HepG2 (cell line): ENCODE measurements at regions not wholly inside any gene's neighbourhood (a gene's known extent, or its start where the extent isn't known, plus 50 kb on each side); places are given as distances from the start of the nearest gene placed in this dataset.

ENCODE experiments used
- ATAC-seq: fragments of 200-7000 bp; cut with Tn5 transposase; 3 replicates; pipeline ENCODE4 v1.9.1; 2020; ENCODE audit warnings: mild to moderate bottlenecking, moderate library complexity
- BruUV-seq: library from RNA; stranded (reverse); fragments of 400-500 nt; replicated peaks from 2 replicates; lab custom pipeline; 2021; lab: Mats Ljungman, UMichigan
- CTCF ChIA-PET: fragments of 300-600 bp; formaldehyde crosslinking; extraction: SDS; loops from one replicate; lab custom pipeline; 2021; ENCODE audit warnings: low total read pairs, inconsistent platforms, low intra/inter-chr PET ratio; lab: Yijun Ruan, JAX
- POLR2A ChIA-PET: fragments of 350-600 bp; sonication (Branson Sonifier 250); formaldehyde crosslinking; loops from one replicate; lab custom pipeline; 2020; ENCODE audit warnings: antibody characterized with exemption, inconsistent platforms; lab: Yijun Ruan, JAX
- DNase-seq: peaks from one replicate; pipeline ENCODE4 v3.0.0-alpha.2; 2015; ENCODE audit warnings: low spot score
- FAIRE-seq: peaks from 3 replicates; lab custom pipeline; 2011; peaks lifted over from hg19 to GRCh38; lab: Jason Lieb, UNC
- H2AFZ ChIP-seq: one replicate; pipeline ENCODE4 v1.6.1; 2011; ENCODE audit warnings: low read length, inconsistent platforms
- H3K27ac ChIP-seq: fragments of 300-600 bp; 3 replicates; pipeline ENCODE4 v1.8.0; 2011; ENCODE audit warnings: mixed run types, mild to moderate bottlenecking, mixed read lengths, low read length, inconsistent platforms; ENCODE audit not compliant: insufficient read depth; ENCODE audit errors: extremely low read length
- H3K27me3 ChIP-seq, 2 experiments: fragments of 200-600 bp in 1 of 2; 2 replicates in 1 of 2; 3 replicates in 1 of 2; pipeline versions ENCODE4 v1.6.0 to v1.8.0; 2011; ENCODE audit warnings: low read length in 2 of 2, mild to moderate bottlenecking in 2 of 2, moderate library complexity in 2 of 2, inconsistent platforms in 1 of 2; ENCODE audit not compliant: insufficient read depth in 2 of 2, control insufficient read depth in 1 of 2
- H3K36me3 ChIP-seq, 2 experiments: fragments of 200-600 bp in 1 of 2; replicated peaks in 1 of 2; 2 replicates in 1 of 2; 3 replicates in 1 of 2; pipeline versions ENCODE4 v1.5.1 to v1.8.0; 2011; ENCODE audit warnings: low read length in 2 of 2, inconsistent platforms in 1 of 2; ENCODE audit not compliant: insufficient read depth in 2 of 2, control insufficient read depth in 1 of 2
- H3K4me1 ChIP-seq: 2 replicates; pipeline ENCODE4 v1.5.1; 2012; ENCODE audit warnings: low read length, inconsistent platforms; ENCODE audit not compliant: insufficient read depth
- H3K4me2 ChIP-seq: 2 replicates; pipeline ENCODE4 v1.6.0; 2011; ENCODE audit warnings: low read depth, low read length, inconsistent platforms
- H3K4me3 ChIP-seq, 3 experiments: fragments of 200-600 bp in 1 of 3; sonication (generic), shearing (Covaris generic) in 1 of 3; replicated peaks in 1 of 3; 2 replicates each; pipeline ENCODE4 v1.5.1; 2011 to 2016; ENCODE audit warnings: low read length in 3 of 3, inconsistent platforms in 2 of 3, low read depth in 2 of 3, mild to moderate bottlenecking in 2 of 3, control low read depth in 1 of 3, mixed read lengths in 1 of 3; ENCODE audit not compliant: insufficient read depth in 1 of 3
- H3K79me2 ChIP-seq: one replicate; pipeline ENCODE4 v1.6.1; 2011; ENCODE audit warnings: low read length, inconsistent platforms; ENCODE audit not compliant: insufficient read depth
- H3K9ac ChIP-seq: 2 replicates; pipeline ENCODE4 v1.6.0; 2011; ENCODE audit warnings: mild to moderate bottlenecking, low read depth, low read length, inconsistent platforms; ENCODE audit not compliant: insufficient read depth
- H3K9me3 ChIP-seq: 2 replicates; pipeline ENCODE4 v1.5.1; 2012; ENCODE audit warnings: mild to moderate bottlenecking, low read length
- H4K20me1 ChIP-seq: 2 replicates; pipeline ENCODE4 v1.6.0; 2011; ENCODE audit warnings: inconsistent platforms, mild to moderate bottlenecking, low read length, moderate library complexity; ENCODE audit not compliant: insufficient read depth
- AGO2 ChIP-seq: fragments of 200-400 bp; formaldehyde crosslinking; optimal IDR thresholded peaks from 2 replicates; pipeline ENCODE3; 2017; ENCODE audit warnings: mild to moderate bottlenecking, low read depth, low read length, moderate library complexity
- ATF1 ChIP-seq: IDR thresholded peaks from 2 replicates; pipeline ENCODE4 v1.6.1; 2016; ENCODE audit warnings: mild to moderate bottlenecking, control low read depth
- CCDC6 ChIP-seq: sonication (generic); formaldehyde crosslinking; IDR thresholded peaks from 2 replicates; pipeline ENCODE4 v1.8.1; 2022; ENCODE audit warnings: mild to moderate bottlenecking, missing genetic modification reagents, moderate library complexity
- CHD2 ChIP-seq: IDR thresholded peaks from 2 replicates; pipeline ENCODE4 v1.6.1; 2011; ENCODE audit warnings: low read depth, low read length, improper control_type of control experiment
- FOSL1 ChIP-seq: sonication (generic); formaldehyde crosslinking; IDR thresholded peaks from 2 replicates; pipeline ENCODE4 v1.9.0; 2021; ENCODE audit warnings: missing genetic modification reagents, borderline replicate concordance
- MIER2 ChIP-seq: IDR thresholded peaks from 2 replicates; pipeline ENCODE4 v1.6.1; 2016; ENCODE audit warnings: missing biosample characterization, missing genetic modification reagents
- PITX1 ChIP-seq: sonication (generic); formaldehyde crosslinking; IDR thresholded peaks from 2 replicates; pipeline ENCODE4 v1.5.1; 2020; ENCODE audit warnings: mild to moderate bottlenecking, missing genetic modification reagents
- PRPF4 ChIP-seq: fragments of 200-400 bp; formaldehyde crosslinking; IDR thresholded peaks from 2 replicates; pipeline ENCODE4 v1.6.1; 2016; ENCODE audit warnings: low read length, low read depth; ENCODE audit not compliant: poor library complexity, severe bottlenecking
- SYNCRIP ChIP-seq: fragments of 200-400 bp; formaldehyde crosslinking; IDR thresholded peaks from 2 replicates; pipeline ENCODE4 v1.6.1; 2018; ENCODE audit warnings: mild to moderate bottlenecking, low read depth, low read length; ENCODE audit not compliant: insufficient read depth
- TARDBP ChIP-seq: sonication (generic); formaldehyde crosslinking; IDR thresholded peaks from 2 replicates; pipeline ENCODE4 v1.8.0; 2022; ENCODE audit warnings: mild to moderate bottlenecking, missing genetic modification reagents
- ZBTB21 ChIP-seq: sonication (generic); formaldehyde crosslinking; IDR thresholded peaks from 2 replicates; pipeline ENCODE4 v1.4.0; 2020; ENCODE audit warnings: missing genetic modification reagents
- ZNF563 ChIP-seq: sonication (generic); formaldehyde crosslinking; IDR thresholded peaks from 2 replicates; pipeline ENCODE4 v1.8.0; 2022; ENCODE audit warnings: mild to moderate bottlenecking, moderate library complexity, missing genetic modification reagents
- ZNF644 ChIP-seq: IDR thresholded peaks from 2 replicates; pipeline ENCODE4 v1.6.1; 2016; ENCODE audit warnings: low read depth
- ZNF747 ChIP-seq: sonication (generic); formaldehyde crosslinking; IDR thresholded peaks from 2 replicates; pipeline ENCODE4 v1.8.1; 2023; ENCODE audit warnings: missing genetic modification reagents, mild to moderate bottlenecking, borderline replicate concordance
- WGBS: methylation state at CpG from one replicate; pipeline ENCODE4 v1.1.6; 2017; ENCODE audit warnings: low lambda C conversion rate; 5-methylcytosine and 5-hydroxymethylcytosine counted together
- in situ Hi-C: cut with HindIII; loops from 2 replicates; pipeline ENCODE4 v1.10.0; 2017; ENCODE audit warnings: low pct_unique_long_range_greater_than_20kb; ENCODE audit not compliant: extremely low pct_ligation_motif_present
- intact Hi-C: fragments of 100-400 bp; cut with micrococcal nuclease; formaldehyde crosslinking; loops from one replicate; pipeline ENCODE4 v1.10.0; 2022; ENCODE audit not compliant: unreplicated experiment
- TF ChIP-seq, protein P1 (sequence below): sonication (generic); formaldehyde crosslinking; IDR thresholded peaks from 2 replicates; pipeline ENCODE4 v1.5.0; 2020; ENCODE audit warnings: mild to moderate bottlenecking, low read depth, missing genetic modification reagents, borderline replicate concordance
- TF ChIP-seq, protein P2 (sequence below): sonication (generic); formaldehyde crosslinking; IDR thresholded peaks from 2 replicates; pipeline ENCODE4 v1.8.1; 2023; ENCODE audit warnings: mild to moderate bottlenecking, moderate library complexity, missing genetic modification reagents
- TF ChIP-seq, protein P3 (sequence below): sonication (generic); formaldehyde crosslinking; IDR thresholded peaks from 2 replicates; pipeline ENCODE4 v1.4.0; 2020; ENCODE audit warnings: mild to moderate bottlenecking, missing genetic modification reagents

DNA sequence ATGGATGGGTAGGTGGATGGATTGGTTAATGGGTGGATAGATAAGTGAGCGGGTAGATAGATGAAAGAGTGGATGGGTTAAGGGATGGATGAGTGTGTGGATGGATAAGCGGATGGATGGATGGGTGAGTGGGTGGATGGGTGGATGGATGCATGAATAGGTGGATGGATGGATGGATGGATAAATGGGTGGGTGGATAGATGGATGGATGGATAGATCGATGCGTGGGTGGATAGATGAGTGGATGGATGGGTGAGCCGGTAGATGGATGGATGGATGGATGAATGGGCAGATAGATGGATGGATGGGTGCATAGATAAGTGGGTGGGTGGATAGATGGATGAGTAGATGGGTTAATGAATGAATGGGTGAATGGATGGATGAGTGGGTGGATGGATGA is 90.9 kb downstream of the CPZ start (continued):
- TF ChIP-seq CCDC6 (CRISPR knock-in tag) (no peak), SYNCRIP (no peak), PRPF4 (no peak)

DNA sequence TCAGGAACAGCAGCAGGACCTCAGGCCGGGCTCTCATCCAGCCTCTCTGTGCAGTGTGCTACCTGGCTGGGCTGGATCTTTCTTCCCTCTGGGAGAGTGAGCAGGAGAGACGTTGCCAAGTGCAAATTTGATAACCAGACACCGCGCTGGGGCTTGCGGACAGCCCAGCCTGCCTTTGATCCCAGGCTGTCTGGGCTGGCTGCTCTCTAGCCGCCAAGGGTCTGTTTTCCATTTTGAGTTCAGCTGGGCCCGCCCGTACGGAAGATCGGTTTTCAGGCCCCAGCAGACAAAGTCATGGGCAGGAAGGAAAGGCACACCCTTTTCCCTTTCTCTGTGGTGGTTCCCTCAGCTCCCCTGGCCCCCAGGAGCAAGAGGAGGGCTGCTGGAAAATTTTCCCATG is 90.2 kb downstream of the CPZ start:
- no CpG with 5 or more reads among the region's 10 CpGs for WGBS
- Histone ChIP-seq H3K27me3 (peaks cover 0 to 30% of the 10 kb centered on the region in 2 experiments; a peak in 3 of 5 replicates), H3K79me2 (no peaks in the 10 kb centered on the region), H3K4me2 (no peak overlapping the region), H3K27ac (no peak overlapping the region), H3K4me3 (no peak overlapping the region), H2AFZ (no peak overlapping the region), H3K9ac (no peak overlapping the region), H4K20me1 (no peaks in the 10 kb centered on the region), H3K36me3 (no peaks in the 10 kb centered on the region), H3K4me1 (no peaks in the 10 kb centered on the region), H3K9me3 (no peaks in the 10 kb centered on the region)
- no TSS peak for BruUV-seq
- ChIA-PET CTCF (no interaction called here), POLR2A (no interaction called here)
- DNase-seq (no peak), ATAC-seq (no peak), FAIRE-seq (no peak)
- intact Hi-C loops: loop anchor here (10.0 kb wide), 2 partner anchors 202 to 232 kb away; no protein-coding TSS in a partner anchor
- no peak for TF ChIP-seq TARDBP
- TF ChIP-seq, protein P1, sequence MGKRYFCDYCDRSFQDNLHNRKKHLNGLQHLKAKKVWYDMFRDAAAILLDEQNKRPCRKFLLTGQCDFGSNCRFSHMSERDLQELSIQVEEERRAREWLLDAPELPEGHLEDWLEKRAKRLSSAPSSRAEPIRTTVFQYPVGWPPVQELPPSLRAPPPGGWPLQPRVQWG: no peak
- TF ChIP-seq AGO2: no peak
- no peak for TF ChIP-seq CHD2
- in situ Hi-C loops: loop anchor here (10.0 kb wide), 1 partner anchor 202 kb away; no protein-coding TSS in a partner anchor

DNA sequence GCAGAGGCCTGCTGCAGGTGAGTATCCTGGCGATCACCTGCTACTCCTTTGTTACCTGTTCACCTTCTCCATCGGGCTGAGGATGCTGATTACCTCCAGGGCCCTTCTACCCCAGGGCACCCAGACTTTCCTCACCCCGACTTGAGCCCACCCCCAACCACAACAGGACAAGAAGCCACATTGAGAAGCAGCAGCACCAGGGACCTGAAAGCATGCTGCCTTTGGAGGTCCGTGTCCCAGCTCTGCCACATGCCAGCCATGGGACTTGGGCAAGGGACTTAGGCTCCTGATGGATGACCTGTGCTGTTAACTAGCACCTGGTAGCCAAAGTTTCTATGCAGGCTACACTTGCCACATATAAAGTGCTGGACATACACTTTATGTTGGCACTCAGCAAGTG is 89.7 kb downstream of the CPZ start:
- Histone ChIP-seq H3K4me1 (no peaks in the 10 kb centered on the region), H3K9ac (no peak overlapping the region), H3K9me3 (no peaks in the 10 kb centered on the region), H3K36me3 (no peaks in the 10 kb centered on the region), H3K27me3 (peaks cover 0 to 30% of the 10 kb centered on the region in 2 experiments; a peak in 3 of 5 replicates), H4K20me1 (no peaks in the 10 kb centered on the region), H3K4me3 (no peak overlapping the region), H3K27ac (no peak overlapping the region), H3K4me2 (no peak overlapping the region), H3K79me2 (no peaks in the 10 kb centered on the region), H2AFZ (no peak overlapping the region)
- intact Hi-C loops: loop anchor here (10.0 kb wide), 2 partner anchors 203 to 233 kb away; no protein-coding TSS in a partner anchor
- DNase-seq (no peak), FAIRE-seq (no peak), ATAC-seq (no peak)
- ChIA-PET CTCF (no interaction called here), POLR2A (no interaction called here)
- in situ Hi-C loops: loop anchor here (10.0 kb wide), 1 partner anchor 203 kb away; no protein-coding TSS in a partner anchor
- WGBS: 5% methylated on average over 4 of the region's 4 CpGs
- BruUV-seq: no TSS peak
- TF ChIP-seq FOSL1 (no peak), ZNF644 (CRISPR knock-in tag) (no peak), ATF1 (CRISPR knock-in tag) (no peak), ZNF563 (CRISPR knock-in tag) (no peak), MIER2 (CRISPR knock-in tag) (no peak), ZNF747 (no peak), PITX1 (CRISPR knock-in tag) (no peak), ZBTB21 (CRISPR knock-in tag) (no peak)
- TF ChIP-seq, protein P2, sequence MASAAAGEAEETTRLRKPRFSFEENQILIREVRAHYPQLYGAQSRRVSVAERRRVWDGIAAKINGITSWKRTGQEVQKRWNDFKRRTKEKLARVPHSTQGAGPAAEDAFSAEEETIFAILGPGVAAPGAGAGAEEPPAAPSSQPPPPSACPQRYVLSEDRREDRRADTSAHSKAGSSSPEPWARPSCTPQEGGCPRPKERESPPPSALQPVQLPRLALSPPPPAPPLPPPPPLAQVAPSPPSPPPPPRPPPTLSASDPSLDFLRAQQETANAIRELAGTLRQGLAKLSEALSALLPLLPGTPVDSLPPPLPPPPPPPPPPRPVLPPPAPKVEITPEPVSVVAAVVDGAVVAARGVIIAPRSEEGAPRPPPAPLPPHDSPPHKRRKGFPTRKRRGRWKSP (CRISPR knock-in tag): no peak
- TF ChIP-seq, protein P3, sequence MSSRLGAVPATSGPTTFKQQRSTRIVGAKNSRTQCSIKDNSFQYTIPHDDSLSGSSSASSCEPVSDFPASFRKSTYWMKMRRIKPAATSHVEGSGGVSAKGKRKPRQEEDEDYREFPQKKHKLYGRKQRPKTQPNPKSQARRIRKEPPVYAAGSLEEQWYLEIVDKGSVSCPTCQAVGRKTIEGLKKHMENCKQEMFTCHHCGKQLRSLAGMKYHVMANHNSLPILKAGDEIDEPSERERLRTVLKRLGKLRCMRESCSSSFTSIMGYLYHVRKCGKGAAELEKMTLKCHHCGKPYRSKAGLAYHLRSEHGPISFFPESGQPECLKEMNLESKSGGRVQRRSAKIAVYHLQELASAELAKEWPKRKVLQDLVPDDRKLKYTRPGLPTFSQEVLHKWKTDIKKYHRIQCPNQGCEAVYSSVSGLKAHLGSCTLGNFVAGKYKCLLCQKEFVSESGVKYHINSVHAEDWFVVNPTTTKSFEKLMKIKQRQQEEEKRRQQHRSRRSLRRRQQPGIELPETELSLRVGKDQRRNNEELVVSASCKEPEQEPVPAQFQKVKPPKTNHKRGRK (CRISPR knock-in tag): no peak
